Thyroid gland (tissue), 4 donors: ENCODE measurements at regions not wholly inside any gene's neighbourhood (a gene's known extent, or its start where the extent isn't known, plus 50 kb on each side); places are given as distances from the start of the nearest gene placed in this dataset.
"Not testable (repeated sequence)": the region's sequence is repeated elsewhere in the genome, so short reads cannot be mapped to it uniquely, and the experiment has no call there.

Experiments
- DNase-seq, 2 donors: peaks; one replicate each; pipeline ENCODE4 v3.0.0-alpha.2; 2019
- H3K27ac ChIP-seq, 3 donors: fragments of 200-600 bp; sonication (generic); 1 replicate in 2 of 3; 2 replicates in 1 of 3; pipeline ENCODE4 v1.5.1; 2016 to 2019; ENCODE audit warnings: mild to moderate bottlenecking in 1 of 3, moderate library complexity in 1 of 3
- H3K27me3 ChIP-seq: fragments of 200-600 bp; sonication (generic); one replicate; pipeline ENCODE4 v1.5.1; 2019
- H3K36me3 ChIP-seq, 2 donors: fragments of 200-600 bp; sonication (generic); one replicate each; pipeline ENCODE4 v1.5.1; 2016 to 2019
- H3K4me1 ChIP-seq, 2 donors: fragments of 200-600 bp; sonication (generic); one replicate each; pipeline ENCODE4 v1.5.1; 2017 to 2019
- H3K4me3 ChIP-seq, 3 donors: fragments of 200-600 bp; sonication (generic); replicated peaks in 1 of 3; 1 replicate in 2 of 3; 2 replicates in 1 of 3; pipeline ENCODE4 v1.5.1; 2016; ENCODE audit warnings: mild to moderate bottlenecking in 1 of 3
- H3K9me3 ChIP-seq: fragments of 200-600 bp; sonication (generic); one replicate; pipeline ENCODE4 v1.5.1; 2017
- CTCF ChIP-seq, 6 experiments: fragments of 200-600 bp in 3 of 6; fragments of 450-650 bp in 3 of 6; sonication (generic) in 3 of 6; IDR thresholded peaks; one replicate each; pipeline ENCODE4 v1.5.1; 2016 to 2019; ENCODE audit warnings: antibody characterized with exemption in 6 of 6, mild to moderate bottlenecking in 2 of 6, inconsistent platforms in 1 of 6, moderate library complexity in 1 of 6
- POLR2A ChIP-seq, 2 donors: fragments of 450-650 bp; IDR thresholded peaks; one replicate each; pipeline ENCODE4 v1.6.1; 2017; ENCODE audit warnings: antibody characterized with exemption in 2 of 2, mild to moderate bottlenecking in 2 of 2, moderate library complexity in 1 of 2
- WGBS, 2 donors: methylation state at CpG; one replicate each; pipeline ENCODE4 v1.1.5; 2017; 5-methylcytosine and 5-hydroxymethylcytosine counted together
- intact Hi-C: fragments of 100-400 bp; cut with DNase I; formaldehyde crosslinking; loops from one replicate; pipeline ENCODE4 v1.15.1; 2023

- no peaks in the 10 kb centered on the region for H3K4me1 ChIP-seq
- H3K36me3 ChIP-seq: no peaks in the 10 kb centered on the region
- TF ChIP-seq CTCF (IDR thresholded peaks at IDR 0.05) (no peak), POLR2A (IDR thresholded peaks at IDR 0.05) (no peak)
- 85 to 87% methylated on average over 13 of the region's 13 CpGs for WGBS, 2 donors
- no peak overlapping the region for H3K4me3 ChIP-seq
- DNase-seq: no peak
- intact Hi-C loops: no loop called here
- no peaks in the 10 kb centered on the region for H3K9me3 ChIP-seq
- no peak overlapping the region for H3K27ac ChIP-seq
- no peaks in the 10 kb centered on the region for H3K27me3 ChIP-seq
Measured at GRCh38 chr13:50468849-50469669, 374.4 kb downstream of the DLEU7 start.

- H3K36me3 ChIP-seq, DNase-seq, H3K9me3 ChIP-seq, H3K27me3 ChIP-seq, H3K4me1 ChIP-seq, H3K4me3 ChIP-seq, H3K27ac ChIP-seq, intact Hi-C loops: not testable (repeated sequence)
- 100% methylated on average over 1 of the region's 3 CpGs for WGBS, 2 donors
Measured at GRCh38 chr13:50473050-50473449, 370.4 kb downstream of the DLEU7 start.

- intact Hi-C loops: no loop called here
- H3K4me1 ChIP-seq: no peaks in the 10 kb centered on the region
- TF ChIP-seq CTCF (IDR thresholded peaks at IDR 0.05) (no peak), POLR2A (IDR thresholded peaks at IDR 0.05) (no peak)
- no peak for DNase-seq
- no peaks in the 10 kb centered on the region for H3K36me3 ChIP-seq
- no peak overlapping the region for H3K4me3 ChIP-seq
- no peak overlapping the region for H3K27ac ChIP-seq
- no peaks in the 10 kb centered on the region for H3K9me3 ChIP-seq
- whole genome bisulfite sequencing, 2 donors: 73 to 80% methylated on average over 2 of the region's 2 CpGs
- no peaks in the 10 kb centered on the region for H3K27me3 ChIP-seq
Measured at GRCh38 chr13:50474088-50474662, 369.3 kb downstream of the DLEU7 start.

GRCh38 chr13:50476577-50477285 is 366.8 kb downstream of the DLEU7 start:
- Histone ChIP-seq H3K9me3 (no peaks in the 10 kb centered on the region), H3K36me3 (no peaks in the 10 kb centered on the region), H3K27ac (no peak overlapping the region), H3K4me3 (no peak overlapping the region), H3K27me3 (no peaks in the 10 kb centered on the region), H3K4me1 (no peaks in the 10 kb centered on the region)
- WGBS, 2 donors: 60 to 76% methylated on average over 5 of the region's 5 CpGs
- no peak for TF ChIP-seq CTCF (IDR thresholded peaks at IDR 0.05)
- no peak for TF ChIP-seq POLR2A (IDR thresholded peaks at IDR 0.05)
- intact Hi-C loops: no loop called here
- no peak for DNase-seq

- Histone ChIP-seq H3K27me3 (no peaks in the 10 kb centered on the region), H3K4me1 (no peaks in the 10 kb centered on the region), H3K36me3 (no peaks in the 10 kb centered on the region), H3K27ac (no peak overlapping the region), H3K4me3 (no peak overlapping the region), H3K9me3 (no peaks in the 10 kb centered on the region)
- TF ChIP-seq CTCF (IDR thresholded peaks at IDR 0.05) (no peak), POLR2A (IDR thresholded peaks at IDR 0.05) (no peak)
- no peak for DNase-seq
- intact Hi-C loops: no loop called here
Measured at GRCh38 chr13:50481936-50482335, 361.6 kb downstream of the DLEU7 start.
